Right lobe of liver (tissue), 6 donors: ENCODE measurements at regions not wholly inside any gene's neighbourhood (a gene's known extent, or its start where the extent isn't known, plus 50 kb on each side); places are given as distances from the start of the nearest gene placed in this dataset.

Experiments used
- ATAC-seq, 4 donors: fragments of 200-7000 bp; cut with Tn5 transposase; one replicate each; pipeline ENCODE4 v1.9.1; 2020; ENCODE audit warnings: mild to moderate bottlenecking in 4 of 4, moderate library complexity in 4 of 4
- DNase-seq, 3 donors: peaks; one replicate each; pipeline ENCODE4 v3.0.0-alpha.2; 2020
- H3K27ac ChIP-seq, 3 donors: fragments of 200-600 bp; one replicate each; pipeline ENCODE4 v1.8.0; 2022
- H3K27me3 ChIP-seq, 2 donors: fragments of 200-600 bp; one replicate each; pipeline ENCODE4 v1.8.0; 2022
- H3K36me3 ChIP-seq, 4 donors: fragments of 200-600 bp; sonication (generic) in 1 of 4; one replicate each; pipeline versions ENCODE4 v1.5.1 to v1.8.0; 2017 to 2022; ENCODE audit warnings: control low read depth in 1 of 4
- H3K4me1 ChIP-seq, 4 donors: fragments of 200-600 bp; sonication (generic) in 1 of 4; one replicate each; pipeline versions ENCODE4 v1.5.1 to v1.8.0; 2017 to 2022; ENCODE audit warnings: control low read depth in 1 of 4
- H3K4me3 ChIP-seq, 3 donors: fragments of 200-600 bp; one replicate each; pipeline ENCODE4 v1.8.0; 2022
- H3K9me3 ChIP-seq, 4 donors: fragments of 200-600 bp; sonication (generic) in 1 of 4; one replicate each; pipeline versions ENCODE4 v1.5.1 to v1.8.0; 2017 to 2022; ENCODE audit warnings: control low read depth in 1 of 4
- POLR2A ChIP-seq: fragments of 450-650 bp; IDR thresholded peaks from one replicate; pipeline ENCODE4 v1.6.1; 2017; ENCODE audit warnings: antibody characterized with exemption, mild to moderate bottlenecking
- whole genome bisulfite sequencing: methylation state at CpG from one replicate; pipeline ENCODE4 v1.1.6; 2018; ENCODE audit warnings: low coverage, low lambda C conversion rate; ENCODE audit not compliant: insufficient coverage; ENCODE audit errors: missing lambda C conversion rate; 5-methylcytosine and 5-hydroxymethylcytosine counted together
- intact Hi-C, 2 donors: fragments of 100-400 bp; cut with DNase I; formaldehyde crosslinking; loops; one replicate each; pipeline versions ENCODE4 v1.11.2 to v1.14.1; 2022
- TF ChIP-seq, protein P1 (sequence below), 4 donors: fragments of 200-600 bp in 3 of 4; fragments of 450-650 bp in 1 of 4; IDR thresholded peaks; one replicate each; pipeline versions ENCODE4 v1.5.1 to v1.8.0; 2016 to 2022; ENCODE audit warnings: antibody characterized with exemption in 4 of 4, mild to moderate bottlenecking in 2 of 4
- donor health status: DM: no; HTN: yes; CAD: no.
- donor health status: DM: no; HTN: no; CAD: no.
- donor health status: DM: no; HTN: no; CAD: no.
- donor health status: DM: no; HTN: yes; CAD: no.
- donor health status: DM: no; HTN: yes; CAD: no.

- Histone ChIP-seq H3K9me3 (no peaks in the 10 kb centered on the region), H3K4me3 (no peak overlapping the region), H3K36me3 (no peaks in the 10 kb centered on the region), H3K27ac (no peak overlapping the region), H3K27me3 (no peaks in the 10 kb centered on the region), H3K4me1 (no peaks in the 10 kb centered on the region)
- DNase-seq (no peak), ATAC-seq (no peak)
- intact Hi-C loops, result no loop called here
- TF ChIP-seq POLR2A, result no peak
- TF ChIP-seq, protein P1, sequence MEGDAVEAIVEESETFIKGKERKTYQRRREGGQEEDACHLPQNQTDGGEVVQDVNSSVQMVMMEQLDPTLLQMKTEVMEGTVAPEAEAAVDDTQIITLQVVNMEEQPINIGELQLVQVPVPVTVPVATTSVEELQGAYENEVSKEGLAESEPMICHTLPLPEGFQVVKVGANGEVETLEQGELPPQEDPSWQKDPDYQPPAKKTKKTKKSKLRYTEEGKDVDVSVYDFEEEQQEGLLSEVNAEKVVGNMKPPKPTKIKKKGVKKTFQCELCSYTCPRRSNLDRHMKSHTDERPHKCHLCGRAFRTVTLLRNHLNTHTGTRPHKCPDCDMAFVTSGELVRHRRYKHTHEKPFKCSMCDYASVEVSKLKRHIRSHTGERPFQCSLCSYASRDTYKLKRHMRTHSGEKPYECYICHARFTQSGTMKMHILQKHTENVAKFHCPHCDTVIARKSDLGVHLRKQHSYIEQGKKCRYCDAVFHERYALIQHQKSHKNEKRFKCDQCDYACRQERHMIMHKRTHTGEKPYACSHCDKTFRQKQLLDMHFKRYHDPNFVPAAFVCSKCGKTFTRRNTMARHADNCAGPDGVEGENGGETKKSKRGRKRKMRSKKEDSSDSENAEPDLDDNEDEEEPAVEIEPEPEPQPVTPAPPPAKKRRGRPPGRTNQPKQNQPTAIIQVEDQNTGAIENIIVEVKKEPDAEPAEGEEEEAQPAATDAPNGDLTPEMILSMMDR (IDR thresholded peaks at IDR 0.05), result no peak
- 32% methylated on average over 2 of the region's 7 CpGs for WGBS
Measured at GRCh38 chr20:60782959-60783625, 469.0 kb upstream of the CDH4 start.

DNA sequence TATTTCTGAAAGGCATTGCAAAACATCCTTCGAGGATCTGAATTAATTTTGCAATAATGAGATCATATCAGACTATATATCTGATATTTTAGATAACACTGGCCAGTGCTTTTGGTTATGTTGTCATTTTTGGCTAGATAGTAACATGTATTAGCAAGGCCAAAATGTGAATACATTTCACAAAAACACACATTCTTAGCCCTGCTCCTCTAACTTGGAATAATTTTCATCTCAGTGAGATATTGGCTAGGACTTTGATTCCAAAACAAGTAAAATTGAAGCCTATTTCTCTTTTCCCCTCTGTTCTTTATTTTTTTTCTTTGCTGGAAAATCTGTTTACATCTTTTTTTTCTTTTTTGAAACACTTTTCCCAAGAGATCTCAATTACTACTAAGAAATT lies 466.8 kb upstream of the CDH4 start:
- intact Hi-C loops, result no loop called here
- 8% methylated on average over 1 of the region's 1 CpG for WGBS
- no peak overlapping the region for H3K27ac ChIP-seq
- TF ChIP-seq, protein P1 (IDR thresholded peaks at IDR 0.05), result no peak
- no peak for TF ChIP-seq POLR2A
- no peak for DNase-seq
- no peaks in the 10 kb centered on the region for H3K36me3 ChIP-seq
- no peaks in the 10 kb centered on the region for H3K4me1 ChIP-seq
- no peaks in the 10 kb centered on the region for H3K27me3 ChIP-seq
- H3K4me3 ChIP-seq, result no peak overlapping the region
- no peak for ATAC-seq
- H3K9me3 ChIP-seq, result no peaks in the 10 kb centered on the region

- no peaks in the 10 kb centered on the region for H3K27me3 ChIP-seq
Measured at GRCh38 chr20:60785785-60786184, 466.3 kb upstream of the CDH4 start.

GRCh38 chr20:60786686-60787217 lies 465.3 kb upstream of the CDH4 start:
- TF ChIP-seq POLR2A, result no peak
- TF ChIP-seq, protein P1 (IDR thresholded peaks at IDR 0.05), result no peak
- Histone ChIP-seq H3K9me3 (no peaks in the 10 kb centered on the region), H3K4me3 (no peak overlapping the region), H3K27ac (no peak overlapping the region), H3K27me3 (no peaks in the 10 kb centered on the region), H3K4me1 (no peaks in the 10 kb centered on the region), H3K36me3 (no peaks in the 10 kb centered on the region)
- ATAC-seq (peak in 1 of 4 donors; percentile 33), DNase-seq (no peak)
- intact Hi-C loops, result no loop called here
- WGBS, result 53% methylated on average over 4 of the region's 4 CpGs

More at GRCh38 chr20:60785785-60786184, 466.3 kb upstream of the CDH4 start:
- ATAC-seq (no peak), DNase-seq (no peak)
- 48% methylated on average over 4 of the region's 7 CpGs for WGBS
- Histone ChIP-seq H3K4me1 (no peaks in the 10 kb centered on the region), H3K4me3 (no peak overlapping the region), H3K9me3 (no peaks in the 10 kb centered on the region), H3K27ac (no peak overlapping the region), H3K36me3 (no peaks in the 10 kb centered on the region)
- intact Hi-C loops, result no loop called here
- TF ChIP-seq POLR2A, result no peak
- TF ChIP-seq, protein P1 (IDR thresholded peaks at IDR 0.05), result no peak
